Gastroesophageal sphincter (tissue), 3 donors: ENCODE measurements at regions not wholly inside any gene's neighbourhood (a gene's known extent, or its start where the extent isn't known, plus 50 kb on each side); places are given as distances from the start of the nearest gene placed in this dataset.

Source experiments
- CTCF ChIP-seq, 4 experiments: fragments of 200-600 bp in 2 of 4; fragments of 450-650 bp in 2 of 4; sonication (generic) in 1 of 4; IDR thresholded peaks; one replicate each; pipeline ENCODE4 v1.5.1; 2017 to 2019; ENCODE audit warnings: antibody characterized with exemption in 4 of 4, mild to moderate bottlenecking in 2 of 4, moderate library complexity in 2 of 4
- EP300 ChIP-seq: sonication (generic); formaldehyde crosslinking; IDR thresholded peaks from one replicate; pipeline ENCODE4 v1.6.1; 2017; ENCODE audit warnings: antibody characterized with exemption, mild to moderate bottlenecking
- POLR2A ChIP-seq, 2 donors: fragments of 450-650 bp; IDR thresholded peaks; one replicate each; pipeline ENCODE4 v1.6.1; 2017; ENCODE audit warnings: antibody characterized with exemption in 2 of 2, mild to moderate bottlenecking in 2 of 2, moderate library complexity in 1 of 2
- POLR2AphosphoS5 ChIP-seq: sonication (generic); formaldehyde crosslinking; IDR thresholded peaks from one replicate; pipeline ENCODE4 v1.6.1; 2017; ENCODE audit warnings: antibody characterized with exemption

GRCh38 chr1:73717976-73718375, 480.0 kb downstream of the LRRIQ3 start:
- TF ChIP-seq POLR2AphosphoS5 = no peak
- TF ChIP-seq CTCF (IDR thresholded peaks at IDR 0.05) = no peak
- no peak for TF ChIP-seq EP300
- no peak for TF ChIP-seq POLR2A (IDR thresholded peaks at IDR 0.05)
